H1 (cell line): ENCODE measurements at regions not wholly inside any gene's neighbourhood (a gene's known extent, or its start where the extent isn't known, plus 50 kb on each side); places are given as distances from the start of the nearest gene placed in this dataset.

ENCODE experiments used
- CTCF ChIA-PET: fragments of 300-600 bp; sonication (Branson Sonifier 250); formaldehyde crosslinking; loops from one replicate; lab custom pipeline; 2021; ENCODE audit not compliant: partially characterized antibody; lab: Charles Lee
- POLR2A ChIA-PET: fragments of 300-600 bp; sonication (Branson Sonifier 250); formaldehyde crosslinking; loops from one replicate; lab custom pipeline; 2021; ENCODE audit warnings: inconsistent platforms; ENCODE audit not compliant: partially characterized antibody; lab: Charles Lee
- DNase-seq, 2 experiments: peaks; one replicate each; pipeline versions ENCODE4 v3.0.0 to v3.0.0-alpha.2; 2010 to 2022; ENCODE audit warnings: low spot score in 2 of 2, low read depth in 1 of 2, mixed read lengths in 1 of 2
- FAIRE-seq: peaks from 2 replicates; lab custom pipeline; 2011; peaks lifted over from hg19 to GRCh38; lab: Jason Lieb, UNC
- H2AFZ ChIP-seq: 2 replicates; pipeline ENCODE4 v1.8.1; 2012; ENCODE audit warnings: low read length, inconsistent platforms
- H2AK5ac ChIP-seq: 2 replicates; pipeline ENCODE4 v1.6.1; 2013; ENCODE audit warnings: low read depth, low read length
- H2BK120ac ChIP-seq: replicated peaks from 2 replicates; pipeline ENCODE3; 2013; ENCODE audit warnings: low read depth, low read length, inconsistent platforms
- H2BK12ac ChIP-seq: 2 replicates; pipeline ENCODE4 v1.6.1; 2013; ENCODE audit warnings: low read depth, low read length
- H2BK15ac ChIP-seq: 2 replicates; pipeline ENCODE4 v1.6.1; 2013; ENCODE audit warnings: low read length
- H2BK20ac ChIP-seq: 2 replicates; pipeline ENCODE4 v1.6.1; 2013; ENCODE audit warnings: low read length
- H2BK5ac ChIP-seq: 2 replicates; pipeline ENCODE4 v1.6.1; 2013; ENCODE audit warnings: low read depth, low read length
- H3K14ac ChIP-seq: 2 replicates; pipeline ENCODE4 v1.6.1; 2013; ENCODE audit warnings: inconsistent platforms; ENCODE audit not compliant: insufficient read length
- H3K18ac ChIP-seq: 2 replicates; pipeline ENCODE4 v1.6.1; 2013; ENCODE audit warnings: low read length; ENCODE audit errors: extremely low read depth
- H3K23ac ChIP-seq: 2 replicates; pipeline ENCODE4 v1.6.1; 2013; ENCODE audit warnings: inconsistent platforms; ENCODE audit not compliant: insufficient read length
- H3K23me2 ChIP-seq: 2 replicates; pipeline ENCODE4 v1.6.1; 2013; ENCODE audit warnings: low read depth, low read length
- H3K27ac ChIP-seq: 2 replicates; pipeline ENCODE4 v1.6.1; 2011; ENCODE audit warnings: low read depth, low read length, inconsistent platforms
- H3K27me3 ChIP-seq, 4 experiments: replicated peaks in 1 of 4; 1 replicate in 1 of 4; 2 replicates in 3 of 4; pipeline versions ENCODE4 v1.6.1 to v1.8.1; 2011 to 2013; ENCODE audit warnings: low read length in 3 of 4, mild to moderate bottlenecking in 3 of 4, inconsistent platforms in 2 of 4, mixed read lengths in 2 of 4, moderate library complexity in 1 of 4; ENCODE audit not compliant: control insufficient read depth in 3 of 4, insufficient read depth in 3 of 4; ENCODE audit errors: extremely low read depth in 1 of 4
- H3K36me3 ChIP-seq, 4 experiments: 2 replicates each; pipeline versions ENCODE4 v1.6.1 to v1.8.1; 2011 to 2013; ENCODE audit warnings: mild to moderate bottlenecking in 4 of 4, low read length in 3 of 4, moderate library complexity in 2 of 4, control low read depth in 1 of 4, inconsistent platforms in 1 of 4; ENCODE audit not compliant: insufficient read depth in 4 of 4, control insufficient read depth in 2 of 4
- H3K4ac ChIP-seq: replicated peaks from 2 replicates; pipeline ENCODE3; 2013; ENCODE audit warnings: low read length, low read depth, mixed read lengths, inconsistent platforms; ENCODE audit not compliant: insufficient read length
- H3K4me1 ChIP-seq, 4 experiments: replicated peaks in 1 of 4; 1 replicate in 1 of 4; 2 replicates in 3 of 4; pipeline versions ENCODE4 v1.6.1 to v1.8.1; 2011 to 2013; ENCODE audit warnings: low read length in 3 of 4, inconsistent platforms in 2 of 4, mixed read lengths in 1 of 4; ENCODE audit not compliant: insufficient read depth in 4 of 4, control insufficient read depth in 3 of 4
- H3K4me2 ChIP-seq, 2 experiments: 2 replicates each; pipeline versions ENCODE4 v1.6.1 to v1.8.1; 2011 to 2013; ENCODE audit warnings: low read depth in 2 of 2, low read length in 2 of 2, control low read depth in 1 of 2, inconsistent platforms in 1 of 2, mild to moderate bottlenecking in 1 of 2; ENCODE audit not compliant: insufficient read depth in 1 of 2
- H3K4me3 ChIP-seq, 4 experiments: fragments of 200-600, 300-600 bp in 1 of 4; sonication (generic), shearing (Covaris generic), sonication (Bioruptor Twin) in 1 of 4; 2 replicates each; pipeline versions ENCODE4 v1.5.1 to v1.8.1; 2011 to 2016; ENCODE audit warnings: low read length in 4 of 4, low read depth in 3 of 4, control low read depth in 2 of 4, inconsistent platforms in 2 of 4, mild to moderate bottlenecking in 2 of 4, mixed read lengths in 1 of 4, moderate library complexity in 1 of 4; ENCODE audit not compliant: insufficient read depth in 2 of 4; ENCODE audit errors: extremely low read depth in 1 of 4
- H3K56ac ChIP-seq: replicated peaks from 2 replicates; pipeline ENCODE3; 2013; ENCODE audit warnings: low read depth, mild to moderate bottlenecking, mixed read lengths, low read length, inconsistent platforms; ENCODE audit not compliant: insufficient read length
- H3K79me1 ChIP-seq: 2 replicates; pipeline ENCODE4 v1.6.1; 2013; ENCODE audit warnings: low read depth, low read length, control low read depth
- H3K79me2 ChIP-seq, 2 experiments: 2 replicates each; pipeline versions ENCODE4 v1.6.1 to v1.8.1; 2012 to 2013; ENCODE audit warnings: low read length in 2 of 2, mild to moderate bottlenecking in 2 of 2, inconsistent platforms in 1 of 2; ENCODE audit not compliant: insufficient read depth in 2 of 2, control insufficient read depth in 1 of 2
- H3K9ac ChIP-seq, 4 experiments: replicated peaks in 1 of 4; 1 replicate in 1 of 4; 2 replicates in 3 of 4; pipeline versions ENCODE4 v1.6.1 to v1.8.1; 2011 to 2013; ENCODE audit warnings: low read depth in 3 of 4, low read length in 3 of 4, control low read depth in 2 of 4, mild to moderate bottlenecking in 2 of 4, moderate library complexity in 2 of 4, inconsistent platforms in 1 of 4; ENCODE audit errors: extremely low read depth in 1 of 4
- H3K9me3 ChIP-seq, 2 experiments: 2 replicates each; pipeline versions ENCODE4 v1.6.1 to v1.8.1; 2012 to 2013; ENCODE audit warnings: mild to moderate bottlenecking in 2 of 2, moderate library complexity in 2 of 2, control low read depth in 1 of 2, inconsistent platforms in 1 of 2, low read depth in 1 of 2, low read length in 1 of 2, mixed read lengths in 1 of 2; ENCODE audit not compliant: insufficient read depth in 2 of 2
- H4K20me1 ChIP-seq, 2 experiments: replicated peaks in 1 of 2; 2 replicates each; pipeline versions ENCODE3 to v1.8.1; 2011 to 2013; ENCODE audit warnings: inconsistent platforms in 2 of 2, low read length in 2 of 2, mild to moderate bottlenecking in 1 of 2; ENCODE audit not compliant: insufficient read depth in 2 of 2, control insufficient read depth in 1 of 2
- H4K5ac ChIP-seq: 2 replicates; pipeline ENCODE4 v1.6.1; 2013; ENCODE audit warnings: low read length, low read depth, mixed read lengths, inconsistent platforms; ENCODE audit not compliant: insufficient read length
- H4K8ac ChIP-seq: 2 replicates; pipeline ENCODE4 v1.8.0; 2013; ENCODE audit warnings: mild to moderate bottlenecking, moderate library complexity, low read length, inconsistent platforms; ENCODE audit not compliant: insufficient read depth; ENCODE audit errors: extremely low read depth
- H4K91ac ChIP-seq: replicated peaks from 2 replicates; pipeline ENCODE3; 2013; ENCODE audit warnings: low read length, mixed read lengths, inconsistent platforms; ENCODE audit not compliant: insufficient read length
- FOSL1 ChIP-seq: IDR thresholded peaks from 2 replicates; pipeline ENCODE4 v1.6.1; 2011; ENCODE audit warnings: mild to moderate bottlenecking, low read depth, low read length, moderate library complexity; ENCODE audit not compliant: insufficient read depth
- HDAC6 ChIP-seq: IDR thresholded peaks from one replicate; pipeline ENCODE4 v1.7.1; 2012; ENCODE audit warnings: low read depth, mild to moderate bottlenecking, inconsistent platforms, low read length, moderate library complexity
- JUN ChIP-seq: IDR thresholded peaks from 2 replicates; pipeline ENCODE4 v1.6.1; 2011; ENCODE audit warnings: low read depth, mild to moderate bottlenecking, improper control_type of control experiment, low read length
- JUND ChIP-seq: IDR thresholded peaks from 2 replicates; pipeline ENCODE4 v1.6.1; 2011; ENCODE audit warnings: mild to moderate bottlenecking, improper control_type of control experiment, low read length
- KDM4A ChIP-seq: IDR thresholded peaks from one replicate; pipeline ENCODE4 v1.7.1; 2012; ENCODE audit warnings: low read depth, mild to moderate bottlenecking, moderate library complexity, low read length, inconsistent platforms; ENCODE audit not compliant: severe bottlenecking
- KDM5A ChIP-seq: fragments of 200-600 bp; IDR thresholded peaks from 2 replicates; pipeline ENCODE4 v1.7.1; 2012; ENCODE audit warnings: mild to moderate bottlenecking, low read length, inconsistent platforms, mixed read lengths
- NANOG ChIP-seq: IDR thresholded peaks from 2 replicates; pipeline ENCODE4 v1.6.1; 2011; ENCODE audit warnings: low read length, low read depth, mild to moderate bottlenecking, inconsistent platforms; ENCODE audit not compliant: insufficient read depth, poor library complexity, severe bottlenecking
- SIX5 ChIP-seq: IDR thresholded peaks from 2 replicates; pipeline ENCODE4 v1.6.1; 2011; ENCODE audit warnings: mild to moderate bottlenecking, low read depth, low read length
- SP1 ChIP-seq: IDR thresholded peaks from 2 replicates; pipeline ENCODE4 v1.6.1; 2011; ENCODE audit warnings: low read depth, low read length
- SUZ12 ChIP-seq: fragments of 200-600 bp; sonication (generic); IDR thresholded peaks from 2 replicates; pipeline ENCODE4 v1.6.1; 2012; ENCODE audit warnings: mild to moderate bottlenecking, inconsistent platforms, low read length, moderate library complexity, mixed read lengths
- WGBS, 2 experiments: shearing (Covaris generic) in 1 of 2; methylation state at CpG; one replicate each; pipeline versions ENCODE4 v1.1.6 to v1.1.7; 2013 to 2015; ENCODE audit warnings: low lambda C conversion rate in 2 of 2, mixed read lengths in 2 of 2, inconsistent platforms in 1 of 2, low coverage in 1 of 2, missing lambda C conversion rate in 1 of 2; ENCODE audit not compliant: insufficient replicate concordance in 2 of 2, insufficient coverage in 1 of 2, insufficient read length in 1 of 2; ENCODE audit errors: extremely low coverage in 1 of 2, missing lambda C conversion rate in 1 of 2; 5-methylcytosine and 5-hydroxymethylcytosine counted together
- TF ChIP-seq, protein P1 (sequence below): IDR thresholded peaks from 2 replicates; pipeline ENCODE4 v1.6.1; 2011; ENCODE audit warnings: low read depth, mild to moderate bottlenecking, low read length; ENCODE audit not compliant: insufficient read depth

DNA sequence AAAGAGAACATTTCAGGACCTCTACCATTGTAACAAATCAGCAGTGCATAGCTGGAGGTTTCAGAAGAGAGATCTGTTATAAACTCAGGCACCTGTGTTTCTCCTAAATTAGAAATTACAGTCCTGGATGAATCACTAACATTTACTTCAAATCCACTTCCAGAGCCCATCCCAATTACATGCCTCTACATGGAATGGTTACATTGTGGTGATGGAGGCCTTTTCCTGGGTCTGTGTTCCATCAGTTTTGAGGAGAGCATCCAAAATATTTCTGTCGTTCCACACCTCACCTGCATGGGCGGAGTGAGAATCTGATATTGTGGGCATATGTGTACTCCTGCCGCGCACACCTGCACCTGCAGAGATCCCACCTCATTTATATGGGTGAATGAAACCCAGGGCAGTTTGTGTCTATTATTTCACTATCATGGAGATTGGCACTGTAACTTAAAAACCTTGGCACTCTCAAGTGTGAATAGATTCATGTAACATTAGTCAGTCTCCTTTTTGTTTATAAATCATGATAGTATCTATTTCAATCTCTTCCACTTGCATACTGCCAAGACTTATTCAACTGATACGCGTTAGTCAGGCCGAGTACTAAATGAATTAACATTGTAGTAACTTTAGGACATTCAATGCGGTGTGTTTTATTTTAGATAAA is 215.1 kb upstream of the FAR2 start:
- H4K91ac ChIP-seq: no peak overlapping the region
- H3K23me2 ChIP-seq: no peaks in the 10 kb centered on the region
- H3K79me1 ChIP-seq: no peaks in the 10 kb centered on the region
- no peaks in the 10 kb centered on the region for H3K36me3 ChIP-seq
- no peak overlapping the region for H3K9ac ChIP-seq
- no peak overlapping the region for H3K23ac ChIP-seq
- no peaks in the 10 kb centered on the region for H4K20me1 ChIP-seq
- no peak overlapping the region for H3K4me3 ChIP-seq
- H2BK120ac ChIP-seq: no peak overlapping the region
- no peak for FAIRE-seq
- H4K8ac ChIP-seq: no peak overlapping the region
- no peak overlapping the region for H3K14ac ChIP-seq
- no peak overlapping the region for H2BK15ac ChIP-seq
- H2BK12ac ChIP-seq: no peak overlapping the region
- ChIA-PET CTCF (interaction anchor here (0.6 to 1.0 kb wide), 2 partner anchors 54 to 139 kb away, joined by 3 read pairs; no protein-coding TSS in a partner anchor), POLR2A (no interaction called here)
- H3K4me1 ChIP-seq: no peaks in the 10 kb centered on the region
- no peak overlapping the region for H2AFZ ChIP-seq
- WGBS, 2 experiments: 95% methylated on average over 8 of the region's 8 CpGs; no CpG with 5 or more reads in 1 of the 2 experiments
- no peak overlapping the region for H2BK5ac ChIP-seq
- H3K18ac ChIP-seq: no peak overlapping the region
- no peak overlapping the region for H3K27ac ChIP-seq
- no peaks in the 10 kb centered on the region for H3K27me3 ChIP-seq
- H3K4me2 ChIP-seq: no peak overlapping the region
- no peak for TF ChIP-seq SIX5
- TF ChIP-seq JUND: no peak
- TF ChIP-seq HDAC6: no peak
- TF ChIP-seq SUZ12: no peak
- TF ChIP-seq, protein P1, sequence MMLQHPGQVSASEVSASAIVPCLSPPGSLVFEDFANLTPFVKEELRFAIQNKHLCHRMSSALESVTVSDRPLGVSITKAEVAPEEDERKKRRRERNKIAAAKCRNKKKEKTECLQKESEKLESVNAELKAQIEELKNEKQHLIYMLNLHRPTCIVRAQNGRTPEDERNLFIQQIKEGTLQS: no peak
- no peak for TF ChIP-seq KDM4A
- TF ChIP-seq NANOG: no peak
- TF ChIP-seq SP1: no peak
- TF ChIP-seq JUN: no peak
- TF ChIP-seq KDM5A: no peak
- no peak for TF ChIP-seq FOSL1
- H3K9me3 ChIP-seq: no peaks in the 10 kb centered on the region
- H2AK5ac ChIP-seq: no peak overlapping the region
- no peak overlapping the region for H4K5ac ChIP-seq
- no peak overlapping the region for H2BK20ac ChIP-seq
- H3K79me2 ChIP-seq: no peaks in the 10 kb centered on the region
- DNase-seq: no peak
- H3K4ac ChIP-seq: no peak overlapping the region
- H3K56ac ChIP-seq: no peak overlapping the region
